Vagina (tissue), 2 donors: ENCODE measurements at regions not wholly inside any gene's neighbourhood (a gene's known extent, or its start where the extent isn't known, plus 50 kb on each side); places are given as distances from the start of the nearest gene placed in this dataset.

Source experiments
- DNase-seq, 2 donors: peaks; one replicate each; pipeline ENCODE4 v3.0.0-alpha.2; 2017; ENCODE audit errors: extremely low spot score in 2 of 2
- H3K27ac ChIP-seq: fragments of 200-600 bp; sonication (generic); one replicate; pipeline ENCODE4 v1.5.1; 2019
- H3K27me3 ChIP-seq: fragments of 200-600 bp; sonication (generic); one replicate; pipeline ENCODE4 v1.5.1; 2019
- H3K36me3 ChIP-seq, 2 donors: fragments of 200-600 bp; sonication (generic); one replicate each; pipeline ENCODE4 v1.5.1; 2017 to 2019
- H3K4me1 ChIP-seq: fragments of 200-600 bp; sonication (generic); one replicate; pipeline ENCODE4 v1.5.1; 2019
- H3K4me3 ChIP-seq, 2 donors: fragments of 200-600 bp; sonication (generic); 1 replicate in 1 of 2; 2 replicates in 1 of 2; pipeline ENCODE4 v1.5.1; 2016 to 2019
- H3K9me3 ChIP-seq: fragments of 200-600 bp; sonication (generic); one replicate; pipeline ENCODE4 v1.5.1; 2019
- POLR2A ChIP-seq, 2 donors: fragments of 450-650 bp; IDR thresholded peaks; one replicate each; pipeline ENCODE4 v1.6.1; 2017; ENCODE audit warnings: antibody characterized with exemption in 2 of 2, mild to moderate bottlenecking in 2 of 2, moderate library complexity in 2 of 2
- POLR2AphosphoS5 ChIP-seq, 2 donors: sonication (generic); formaldehyde crosslinking; IDR thresholded peaks; one replicate each; pipeline ENCODE4 v1.9.0; 2017; ENCODE audit warnings: antibody characterized with exemption in 2 of 2, mild to moderate bottlenecking in 2 of 2, low read depth in 1 of 2; ENCODE audit not compliant: insufficient read depth in 1 of 2
- intact Hi-C: fragments of 100-400 bp; cut with DNase I; formaldehyde crosslinking; loops from one replicate; pipeline ENCODE4 v1.15.1; 2023
- TF ChIP-seq, protein P1 (sequence below), 3 experiments: fragments of 450-650 bp in 2 of 3; fragments of 200-600 bp in 1 of 3; sonication (generic) in 1 of 3; IDR thresholded peaks; one replicate each; pipeline ENCODE4 v1.5.1; 2017 to 2019; ENCODE audit warnings: antibody characterized with exemption in 3 of 3, mild to moderate bottlenecking in 2 of 3, moderate library complexity in 2 of 3

- Histone ChIP-seq H3K4me3 (no peak overlapping the region), H3K36me3 (no peaks in the 10 kb centered on the region), H3K9me3 (no peaks in the 10 kb centered on the region), H3K27ac (no peak overlapping the region), H3K27me3 (no peaks in the 10 kb centered on the region), H3K4me1 (no peaks in the 10 kb centered on the region)
- intact Hi-C loops: no loop called here
- TF ChIP-seq POLR2A (IDR thresholded peaks at IDR 0.05) (no peak), POLR2AphosphoS5 (IDR thresholded peaks at IDR 0.05; ENCODE audit: insufficient read depth in 1 of 2, low read depth in 1 of 2) (no peak)
- TF ChIP-seq, protein P1, sequence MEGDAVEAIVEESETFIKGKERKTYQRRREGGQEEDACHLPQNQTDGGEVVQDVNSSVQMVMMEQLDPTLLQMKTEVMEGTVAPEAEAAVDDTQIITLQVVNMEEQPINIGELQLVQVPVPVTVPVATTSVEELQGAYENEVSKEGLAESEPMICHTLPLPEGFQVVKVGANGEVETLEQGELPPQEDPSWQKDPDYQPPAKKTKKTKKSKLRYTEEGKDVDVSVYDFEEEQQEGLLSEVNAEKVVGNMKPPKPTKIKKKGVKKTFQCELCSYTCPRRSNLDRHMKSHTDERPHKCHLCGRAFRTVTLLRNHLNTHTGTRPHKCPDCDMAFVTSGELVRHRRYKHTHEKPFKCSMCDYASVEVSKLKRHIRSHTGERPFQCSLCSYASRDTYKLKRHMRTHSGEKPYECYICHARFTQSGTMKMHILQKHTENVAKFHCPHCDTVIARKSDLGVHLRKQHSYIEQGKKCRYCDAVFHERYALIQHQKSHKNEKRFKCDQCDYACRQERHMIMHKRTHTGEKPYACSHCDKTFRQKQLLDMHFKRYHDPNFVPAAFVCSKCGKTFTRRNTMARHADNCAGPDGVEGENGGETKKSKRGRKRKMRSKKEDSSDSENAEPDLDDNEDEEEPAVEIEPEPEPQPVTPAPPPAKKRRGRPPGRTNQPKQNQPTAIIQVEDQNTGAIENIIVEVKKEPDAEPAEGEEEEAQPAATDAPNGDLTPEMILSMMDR (IDR thresholded peaks at IDR 0.05): no peak
- no peak for DNase-seq
Observed at GRCh38 chr4:108335081-108335480, 166.3 kb upstream of the LEF1 start.

GRCh38 chr4:108334031-108334430 is 165.3 kb upstream of the LEF1 start:
- H3K9me3 ChIP-seq: no peaks in the 10 kb centered on the region
- no peak for DNase-seq
- H3K27ac ChIP-seq: no peak overlapping the region
- no peak overlapping the region for H3K4me3 ChIP-seq
- no peaks in the 10 kb centered on the region for H3K36me3 ChIP-seq
- intact Hi-C loops: no loop called here
- no peaks in the 10 kb centered on the region for H3K27me3 ChIP-seq
- no peaks in the 10 kb centered on the region for H3K4me1 ChIP-seq
- TF ChIP-seq, protein P1 (IDR thresholded peaks at IDR 0.05): no peak
- TF ChIP-seq POLR2A (IDR thresholded peaks at IDR 0.05) (no peak), POLR2AphosphoS5 (IDR thresholded peaks at IDR 0.05; ENCODE audit: insufficient read depth in 1 of 2, low read depth in 1 of 2) (no peak)

DNA sequence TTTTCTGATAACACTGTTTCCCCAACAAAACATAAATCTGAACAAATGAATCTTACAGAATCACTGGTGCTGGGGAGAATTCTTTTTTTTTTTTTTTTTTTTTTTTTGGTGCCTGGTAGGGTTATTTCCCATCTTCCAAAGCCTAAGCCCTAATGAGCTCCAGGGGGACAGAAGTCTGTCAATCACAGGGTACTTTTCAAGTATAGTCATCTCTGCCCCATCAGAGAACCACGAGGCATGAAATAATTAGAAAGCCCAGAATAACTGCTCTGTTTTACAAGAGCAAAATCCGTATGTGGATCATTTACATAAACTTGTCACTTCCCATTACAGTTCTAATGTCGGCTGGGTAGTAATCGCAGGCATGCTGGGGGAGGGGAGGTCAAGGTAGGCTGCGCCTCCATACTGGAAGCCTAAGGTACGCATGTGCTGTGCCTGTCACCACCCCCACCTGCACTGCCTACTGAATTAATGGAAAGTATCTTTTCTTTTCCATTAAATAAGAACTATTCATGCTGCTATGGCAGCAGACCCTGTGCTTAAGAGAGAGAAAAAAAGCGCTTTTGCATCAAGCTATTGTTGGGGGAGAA is 164.7 kb upstream of the LEF1 start:
- TF ChIP-seq POLR2A (IDR thresholded peaks at IDR 0.05) (no peak), POLR2AphosphoS5 (IDR thresholded peaks at IDR 0.05; ENCODE audit: insufficient read depth in 1 of 2, low read depth in 1 of 2) (no peak)
- TF ChIP-seq, protein P1 (IDR thresholded peaks at IDR 0.05): no peak
- Histone ChIP-seq H3K4me3 (no peak overlapping the region), H3K27ac (no peak overlapping the region), H3K4me1 (no peaks in the 10 kb centered on the region), H3K27me3 (no peaks in the 10 kb centered on the region), H3K36me3 (no peaks in the 10 kb centered on the region), H3K9me3 (no peaks in the 10 kb centered on the region)
- intact Hi-C loops: no loop called here
- DNase-seq: no peak

DNA sequence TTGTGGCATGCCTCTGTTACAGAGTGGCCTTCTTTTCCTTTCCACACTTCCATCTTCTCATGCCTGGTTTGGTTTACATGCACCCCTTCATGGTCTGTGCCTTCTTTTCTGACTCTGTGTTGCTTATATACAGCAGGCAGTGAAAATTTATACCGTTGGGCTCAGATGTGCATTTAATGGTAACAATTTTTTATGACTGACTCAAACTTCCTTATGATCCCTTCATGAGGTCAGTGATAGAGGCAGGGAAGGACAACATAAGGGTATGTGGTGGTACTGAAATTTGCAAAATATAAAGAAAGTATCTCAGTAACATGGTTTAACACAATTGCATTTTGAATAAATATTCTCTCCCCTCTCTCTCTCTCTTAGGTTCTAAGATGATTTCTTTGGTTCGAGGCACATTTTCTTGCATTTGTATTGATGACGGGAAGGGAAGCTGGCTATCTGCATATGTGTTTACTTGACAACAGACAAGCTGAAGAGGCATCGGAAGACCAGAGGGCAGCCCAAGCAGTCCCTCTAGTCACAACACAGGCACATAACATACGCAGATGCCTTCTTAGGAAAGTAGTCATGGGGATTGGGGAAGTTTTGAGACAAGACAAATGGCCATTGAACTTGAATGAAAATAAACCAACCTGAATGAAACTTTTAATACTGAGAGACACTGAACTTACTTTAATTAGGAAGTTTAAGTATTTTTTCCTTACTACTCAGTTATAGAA is 163.3 kb upstream of the LEF1 start:
- no peak for DNase-seq
- Histone ChIP-seq H3K9me3 (no peaks in the 10 kb centered on the region), H3K4me1 (no peaks in the 10 kb centered on the region), H3K27me3 (no peaks in the 10 kb centered on the region), H3K27ac (no peak overlapping the region), H3K36me3 (no peaks in the 10 kb centered on the region), H3K4me3 (no peak overlapping the region)
- intact Hi-C loops: no loop called here
- TF ChIP-seq POLR2AphosphoS5 (IDR thresholded peaks at IDR 0.05; ENCODE audit: insufficient read depth in 1 of 2, low read depth in 1 of 2) (no peak), POLR2A (IDR thresholded peaks at IDR 0.05) (no peak)
- TF ChIP-seq, protein P1 (IDR thresholded peaks at IDR 0.05): no peak

GRCh38 chr4:108328383-108328732 is 159.6 kb upstream of the LEF1 start:
- no peak overlapping the region for H3K27ac ChIP-seq
- H3K4me1 ChIP-seq: no peaks in the 10 kb centered on the region
- no peak overlapping the region for H3K4me3 ChIP-seq
- no peak for DNase-seq
- no peaks in the 10 kb centered on the region for H3K27me3 ChIP-seq
- H3K36me3 ChIP-seq: no peaks in the 10 kb centered on the region
- H3K9me3 ChIP-seq: no peaks in the 10 kb centered on the region
- TF ChIP-seq, protein P1 (IDR thresholded peaks at IDR 0.05): no peak
- TF ChIP-seq POLR2AphosphoS5 (IDR thresholded peaks at IDR 0.05; ENCODE audit: insufficient read depth in 1 of 2, low read depth in 1 of 2): no peak
- TF ChIP-seq POLR2A (IDR thresholded peaks at IDR 0.05): no peak
- intact Hi-C loops: no loop called here
